HG02870 (cell line): ENCODE measurements at regions not wholly inside any gene's neighbourhood (a gene's known extent, or its start where the extent isn't known, plus 50 kb on each side); places are given as distances from the start of the nearest gene placed in this dataset.
"Not testable (repeated sequence)": the region's sequence is repeated elsewhere in the genome, so short reads cannot be mapped to it uniquely, and the experiment has no call there.

Experiments used
- ATAC-seq: cut with Tn5 transposase; IDR thresholded peaks from one replicate; pipeline ENCODE4 v1.9.1; 2021; ENCODE audit warnings: mild to moderate bottlenecking, moderate library complexity; ENCODE audit not compliant: unreplicated experiment

DNA sequence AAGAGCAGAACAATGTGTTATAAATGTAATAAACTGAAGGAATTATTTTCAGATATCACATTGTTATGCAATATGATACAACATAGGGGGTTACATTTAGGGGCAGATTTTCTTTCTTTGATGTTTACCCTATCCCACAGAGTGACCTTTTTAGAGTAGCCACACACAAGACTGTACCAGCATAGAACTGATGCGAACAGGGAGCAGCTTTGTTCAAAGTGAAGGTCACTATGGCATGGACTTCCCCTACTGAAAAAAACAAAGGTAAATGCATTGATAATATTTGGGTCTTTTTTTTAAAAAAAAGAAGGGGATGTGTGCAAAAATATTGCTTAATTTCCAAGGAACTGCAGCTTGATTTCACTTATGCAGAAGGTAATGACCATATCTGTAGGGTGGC is 1354.9 kb downstream of the SUCLG1 start:
- ATAC-seq, result no peak

DNA sequence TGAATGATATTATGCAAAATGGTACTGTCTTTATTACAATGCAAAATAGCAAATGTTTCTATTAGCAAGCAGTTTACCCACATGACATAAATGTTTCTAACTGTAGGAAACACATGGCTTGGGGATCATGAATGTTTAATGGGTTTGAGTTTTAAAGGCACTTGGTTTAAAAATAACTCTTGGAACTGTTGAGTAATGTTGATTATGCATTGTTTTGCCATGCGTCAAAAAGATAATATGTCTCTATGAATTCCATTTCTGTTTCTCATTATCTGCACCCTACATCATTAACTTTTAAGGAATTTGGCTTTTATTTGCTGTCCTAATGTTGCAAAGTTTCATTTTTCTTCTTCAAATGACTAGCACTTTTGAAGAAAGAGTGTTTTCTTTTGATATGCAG is 1355.5 kb downstream of the SUCLG1 start:
- no peak for ATAC-seq

- ATAC-seq, result not testable (repeated sequence)
Observed at GRCh38 chr2:83089051-83089450, 1370.0 kb downstream of the SUCLG1 start.

GRCh38 chr2:83085869-83086268 is 1373.2 kb downstream of the SUCLG1 start:
- no peak for ATAC-seq

DNA sequence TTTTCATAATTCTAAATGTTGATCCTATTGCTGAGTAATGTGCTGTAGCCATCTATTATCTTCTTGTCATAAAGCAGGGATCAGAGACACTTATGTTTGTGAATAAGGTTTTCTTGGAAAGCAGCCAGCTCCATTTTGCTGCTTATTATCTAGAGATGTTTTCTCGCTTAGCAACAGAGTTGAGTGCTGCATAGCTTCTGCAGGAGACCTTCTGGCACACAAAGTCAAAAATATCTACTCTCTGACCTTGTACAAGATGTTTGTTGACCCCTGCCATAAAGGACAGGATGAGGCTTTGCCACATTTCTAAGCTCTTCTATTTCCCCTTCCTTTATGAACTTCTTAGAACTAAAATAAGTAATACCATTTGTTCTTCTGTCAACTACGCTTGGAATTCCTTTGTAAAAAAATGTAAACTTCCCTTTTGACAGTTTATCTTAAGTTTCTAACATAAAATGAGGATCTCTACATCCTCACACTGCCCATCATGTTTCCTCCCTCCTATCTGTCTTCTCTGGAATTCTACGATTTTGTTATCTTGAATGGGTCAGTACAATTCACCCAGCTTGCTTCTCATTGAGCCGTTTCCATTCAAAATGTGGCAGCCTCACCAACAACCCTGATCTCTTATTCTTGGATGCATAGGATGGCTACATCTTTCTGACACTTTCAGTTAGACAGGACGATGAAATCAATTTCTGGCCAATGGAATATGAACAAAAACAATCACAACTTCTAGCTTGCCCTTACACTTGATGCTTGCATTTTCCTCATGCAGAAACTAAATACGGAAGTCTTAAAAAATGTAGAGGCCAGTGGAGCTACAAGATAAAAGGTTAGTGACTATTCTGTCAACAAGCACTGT is 1377.0 kb downstream of the SUCLG1 start:
- no peak for ATAC-seq

DNA sequence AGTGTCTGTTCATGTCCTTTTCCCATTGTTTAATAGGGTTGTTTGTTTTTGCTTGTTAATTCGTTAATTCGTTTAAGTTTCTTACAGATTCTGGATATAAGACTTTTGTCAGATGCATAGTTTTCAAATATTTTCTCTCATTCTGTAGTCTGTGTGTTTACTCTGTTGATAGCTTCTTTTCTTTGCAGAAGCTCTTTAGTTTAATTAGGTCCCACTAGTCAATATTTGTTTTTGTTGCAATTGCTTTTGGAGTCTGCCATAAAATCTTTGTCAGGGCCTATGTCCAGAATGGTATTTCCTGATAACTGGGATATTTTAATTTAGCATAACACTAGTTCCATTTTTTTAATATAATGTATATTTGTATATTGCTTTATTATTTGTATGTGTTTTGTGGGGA is 1380.1 kb downstream of the SUCLG1 start:
- ATAC-seq, result no peak

- ATAC-seq, result no peak
Observed at GRCh38 chr2:83072767-83073166, 1386.3 kb downstream of the SUCLG1 start.

DNA sequence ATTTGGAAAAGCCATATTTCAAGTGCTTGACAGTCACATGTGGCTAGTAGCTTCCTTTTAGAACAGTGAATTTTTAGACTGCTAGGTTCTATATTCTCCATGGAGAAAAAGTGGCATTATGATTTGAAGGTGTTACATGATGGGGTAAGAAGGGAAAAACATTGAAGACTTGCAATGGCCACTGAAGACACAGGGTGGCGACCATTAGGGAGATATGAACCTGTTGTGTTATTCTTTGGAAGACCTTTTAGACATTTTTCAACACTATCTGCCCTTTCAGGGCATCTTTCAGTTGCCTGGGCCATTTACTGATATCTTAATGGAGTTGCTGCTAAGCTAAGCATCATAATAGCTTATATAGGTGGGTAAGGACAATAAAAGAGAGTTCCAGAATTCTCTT is 1387.2 kb downstream of the SUCLG1 start:
- ATAC-seq, result no peak

GRCh38 chr2:83071352-83071751 is 1387.7 kb downstream of the SUCLG1 start:
- no peak for ATAC-seq

DNA sequence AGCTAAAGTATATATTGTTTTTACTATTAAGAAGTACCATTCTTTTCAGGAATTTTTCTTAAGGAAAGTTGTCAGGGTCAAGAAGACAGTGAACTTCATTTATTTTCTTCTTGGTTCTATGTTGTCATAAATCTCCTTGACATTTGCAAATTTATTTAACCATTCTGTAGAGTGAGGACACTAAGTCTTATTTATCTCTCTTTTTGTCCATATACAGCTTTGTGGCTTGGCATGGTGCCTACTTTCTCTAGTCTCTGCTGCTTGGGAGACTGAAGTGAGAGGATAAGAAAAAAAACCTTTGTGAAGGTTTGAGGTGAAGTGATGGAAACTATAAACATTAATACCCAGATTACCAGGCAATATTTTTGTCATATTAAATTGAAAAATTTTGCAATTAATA is 1389.4 kb downstream of the SUCLG1 start:
- no peak for ATAC-seq

DNA sequence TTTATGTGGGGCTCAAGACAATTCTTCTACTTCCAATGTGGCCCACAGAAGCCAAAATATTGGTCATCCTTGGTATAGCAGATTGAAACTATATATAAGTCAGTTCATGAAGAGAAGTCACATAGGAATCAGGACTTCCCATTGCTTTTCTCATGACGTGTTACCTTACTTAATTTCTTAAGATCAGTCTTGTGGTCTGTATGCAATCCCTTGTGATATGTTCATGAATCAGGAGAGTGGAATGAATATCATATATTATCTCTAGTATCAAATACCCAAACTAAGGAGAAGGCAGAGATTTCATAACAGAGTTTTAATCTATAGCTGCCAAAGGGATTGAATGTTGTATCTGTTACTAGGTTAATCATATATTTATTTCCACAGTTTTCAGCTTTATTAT is 1390.4 kb downstream of the SUCLG1 start:
- no peak for ATAC-seq

- ATAC-seq, result no peak
Observed at GRCh38 chr2:83067947-83068346, 1391.1 kb downstream of the SUCLG1 start.

GRCh38 chr2:83063933-83064332 is 1395.1 kb downstream of the SUCLG1 start:
- no peak for ATAC-seq

DNA sequence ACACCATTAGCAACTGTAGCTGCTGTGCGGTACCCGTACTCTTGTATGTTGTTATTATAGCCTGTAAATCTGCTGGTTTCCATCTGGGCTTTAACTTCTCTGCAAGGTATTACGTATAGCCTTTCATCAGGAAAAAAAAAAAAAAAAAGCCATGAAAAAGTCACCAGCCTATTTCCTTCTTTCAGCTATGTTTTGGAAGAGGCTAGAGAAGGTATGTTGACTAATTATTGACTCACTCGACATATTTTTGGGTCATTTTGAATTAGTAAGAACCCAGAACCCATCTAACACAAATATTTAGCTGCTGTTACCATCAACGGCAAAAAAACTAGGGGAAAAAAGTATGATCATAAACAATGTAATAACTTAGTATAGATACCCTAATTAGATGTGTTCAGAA is 1395.6 kb downstream of the SUCLG1 start:
- no peak for ATAC-seq

GRCh38 chr2:83058683-83059082 is 1400.4 kb downstream of the SUCLG1 start:
- no peak for ATAC-seq

DNA sequence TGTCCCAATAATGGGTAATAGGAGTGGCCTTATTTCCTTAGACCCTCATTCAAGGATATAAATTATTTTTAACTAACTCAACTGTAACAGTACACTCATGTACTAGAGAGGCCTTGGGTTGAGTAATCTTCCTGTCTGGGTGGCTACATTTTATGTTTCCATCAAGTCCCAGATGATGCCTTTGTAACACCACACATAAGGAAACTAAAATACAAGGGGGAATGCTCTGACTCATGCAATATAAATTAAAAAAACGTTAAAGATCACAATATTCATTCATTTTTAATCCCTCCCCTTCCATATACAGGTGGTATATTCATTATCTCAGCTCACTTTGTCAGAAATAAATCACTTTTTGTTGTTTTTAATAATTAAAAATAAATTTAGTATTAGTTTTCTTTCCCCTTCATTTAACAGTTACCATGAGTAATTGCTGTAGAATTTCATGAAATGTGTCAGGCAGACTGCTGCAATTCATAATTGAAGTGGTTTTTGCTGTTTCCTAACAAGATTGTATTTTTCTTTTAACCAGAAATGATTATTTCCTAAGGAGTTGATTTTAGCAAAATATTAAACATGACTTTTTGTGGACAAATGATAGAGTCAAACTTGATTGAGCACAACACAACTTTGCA is 1403.6 kb downstream of the SUCLG1 start:
- no peak for ATAC-seq

GRCh38 chr2:83054751-83055150 is 1404.3 kb downstream of the SUCLG1 start:
- ATAC-seq, result no peak

DNA sequence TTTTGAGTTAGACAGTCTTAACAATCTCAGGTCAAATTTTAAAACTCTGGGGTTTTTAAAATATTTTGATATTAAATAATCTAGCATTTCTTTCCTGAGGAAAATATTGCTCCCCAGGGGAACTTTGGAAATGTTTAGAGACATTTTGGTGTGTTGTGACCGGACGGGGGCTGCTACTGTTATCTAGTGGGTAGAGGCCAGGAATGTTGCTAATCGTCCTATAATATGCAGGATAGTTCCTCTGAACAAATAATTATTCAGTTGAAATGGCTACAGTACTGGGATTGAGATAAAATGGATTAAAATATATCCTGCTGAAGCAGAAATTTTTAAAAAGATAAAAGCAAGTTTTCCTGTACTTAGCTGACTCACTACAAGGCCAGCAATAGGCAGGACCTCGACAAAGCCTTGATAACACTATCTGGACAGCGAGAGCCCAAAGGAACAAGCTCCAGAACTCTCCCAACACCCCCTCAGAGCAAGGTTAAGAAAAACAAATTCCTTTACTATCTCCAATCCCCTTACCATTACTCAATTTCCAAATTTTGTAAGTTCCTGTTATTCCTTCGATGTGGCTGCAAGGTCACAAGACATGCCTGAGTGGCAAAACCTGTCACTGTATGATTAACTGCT is 1407.4 kb downstream of the SUCLG1 start:
- ATAC-seq, result no peak

- ATAC-seq, result no peak
Observed at GRCh38 chr2:83042053-83042452, 1417.0 kb downstream of the SUCLG1 start.

GRCh38 chr2:83022631-83023210 is 1436.4 kb downstream of the SUCLG1 start:
- no peak for ATAC-seq

DNA sequence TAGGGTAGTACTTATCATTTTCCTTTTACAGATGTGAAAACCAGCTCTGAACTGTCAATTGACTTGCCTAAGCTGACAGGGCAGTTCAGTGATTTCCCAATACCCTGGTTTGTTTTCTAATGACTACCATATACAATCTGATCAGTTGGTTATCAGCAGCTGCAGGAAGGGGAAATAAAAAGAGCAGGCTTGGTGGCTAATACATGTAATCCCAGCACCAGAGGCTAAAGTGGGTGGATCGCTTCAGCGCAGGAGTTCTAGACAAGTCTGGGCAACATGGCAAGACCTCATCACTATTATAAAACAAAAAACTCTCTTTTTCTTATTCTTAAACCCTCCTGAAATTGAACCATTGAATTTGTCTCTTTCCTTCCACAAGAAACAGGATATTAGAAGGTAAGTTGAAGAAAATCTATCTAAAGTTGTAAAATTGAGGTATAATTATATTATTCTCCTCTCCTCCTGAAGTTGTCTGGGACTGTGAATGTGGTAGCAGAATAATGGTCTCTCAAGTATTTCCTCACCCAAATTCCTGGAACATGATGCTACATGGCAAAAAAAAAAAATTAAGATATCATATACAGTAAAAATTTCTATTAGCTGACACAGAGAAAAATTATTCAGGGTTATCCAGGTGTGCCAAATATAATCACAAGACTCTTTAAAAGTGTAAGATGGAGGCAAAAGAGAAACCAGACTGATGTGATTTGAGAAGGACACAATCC is 1441.6 kb downstream of the SUCLG1 start:
- ATAC-seq, result no peak
